ENCODE measurements at regions not wholly inside any gene's neighbourhood (a gene's known extent, or its start where the extent isn't known, plus 50 kb on each side); places are given as distances from the start of the nearest gene placed in this dataset.

GRCh38 chr9:87141124-87141523 is 193.8 kb upstream of the GAS1 start:
- no peak for TF ChIP-seq CTCF (IDR thresholded peaks at IDR 0.05)
- no peak for TF ChIP-seq POLR2A (IDR thresholded peaks at IDR 0.05)
- intact Hi-C loops (cut with DNase I): loop anchor here in 2 of 10 donors (10.0 kb wide), 1 partner anchor 196 kb away; the partner anchor contains the start of gene GAS1 (in 2 of the 2)
- no peaks in the 10 kb centered on the region for H3K36me3 ChIP-seq
- no peak for DNase-seq
- no peak overlapping the region for H3K4me3 ChIP-seq
- H3K27ac ChIP-seq: no peak overlapping the region
- no peaks in the 10 kb centered on the region for H3K9me3 ChIP-seq
- peaks cover 0 to 4% (median 0%) of the 10 kb centered on the region in 12 donors for H3K4me1 ChIP-seq
- 81 to 86% (median 85%) methylated on average over 8 of the region's 8 CpGs for WGBS, 4 donors
- ATAC-seq: no peak
- H3K27me3 ChIP-seq: peaks cover 0 to 4% (median 0%) of the 10 kb centered on the region in 9 donors

GRCh38 chr9:87146933-87147332 is 199.6 kb upstream of the GAS1 start:
- intact Hi-C loops (cut with DNase I): loop anchor here in 5 of 10 donors (5.0 to 10.0 kb wide), 2 partner anchors 200 to 202 kb away; partner anchors contain the start of gene GAS1 (in 5 of the 5)
- ATAC-seq: no peak
- no peak overlapping the region for H3K27ac ChIP-seq
- peaks cover 0 to 11% (median 0%) of the 10 kb centered on the region in 12 donors for H3K9me3 ChIP-seq
- H3K27me3 ChIP-seq: peaks cover 0 to 14% (median 0%) of the 10 kb centered on the region in 9 donors
- no peak for DNase-seq
- peaks cover 0 to 21% (median 11%) of the 10 kb centered on the region in 12 donors for H3K4me1 ChIP-seq
- TF ChIP-seq POLR2A (IDR thresholded peaks at IDR 0.05) (no peak), CTCF (IDR thresholded peaks at IDR 0.05) (no peak)
- no peaks in the 10 kb centered on the region for H3K36me3 ChIP-seq
- H3K4me3 ChIP-seq: no peak overlapping the region
- 81 to 92% (median 90%) methylated on average over 7 of the region's 7 CpGs for WGBS, 4 donors

DNA sequence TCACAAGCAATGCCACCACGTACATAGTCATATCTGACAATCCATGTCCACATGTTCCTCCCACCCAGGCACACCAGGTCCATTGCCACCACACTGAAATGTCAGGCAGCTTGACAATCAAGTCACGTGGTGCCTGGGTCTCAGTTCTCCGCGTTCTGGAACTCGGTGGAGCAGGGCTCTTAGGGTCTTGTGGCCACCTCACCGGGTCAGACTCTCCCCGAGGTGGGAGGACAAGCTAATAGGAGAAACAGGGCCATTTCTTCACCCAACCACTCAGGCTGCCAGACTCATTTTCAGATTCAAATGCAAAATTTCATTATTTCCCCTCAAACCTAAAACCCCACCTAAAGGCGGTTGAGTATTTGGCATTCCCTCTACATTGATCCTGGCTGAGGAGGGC is 200.5 kb upstream of the GAS1 start:
- peak in 1 of 4 donors; percentile 3 for ATAC-seq
- intact Hi-C loops (cut with DNase I): loop anchor here in 6 of 10 donors (2.0 to 10.0 kb wide), 3 partner anchors 201 to 203 kb away; partner anchors contain the start of gene GAS1 (in 6 of the 6)
- Histone ChIP-seq H3K27me3 (peaks cover 0 to 14% (median 0%) of the 10 kb centered on the region in 9 donors), H3K27ac (peak overlapping the region; percentile 66 to 92 (median 84)), H3K36me3 (no peaks in the 10 kb centered on the region), H3K9me3 (peaks cover 0 to 11% (median 0%) of the 10 kb centered on the region in 12 donors), H3K4me3 (peak overlapping the region in 10 of 12 donors; percentile 13 to 53 (median 48)), H3K4me1 (peaks cover 0 to 21% (median 11%) of the 10 kb centered on the region in 12 donors)
- 78 to 90% (median 86%) methylated on average over 8 of the region's 8 CpGs for WGBS, 4 donors
- peak in 1 of 5 donors; percentile 12 for DNase-seq
- no peak for TF ChIP-seq POLR2A (IDR thresholded peaks at IDR 0.05)
- no peak for TF ChIP-seq CTCF (IDR thresholded peaks at IDR 0.05)

DNA sequence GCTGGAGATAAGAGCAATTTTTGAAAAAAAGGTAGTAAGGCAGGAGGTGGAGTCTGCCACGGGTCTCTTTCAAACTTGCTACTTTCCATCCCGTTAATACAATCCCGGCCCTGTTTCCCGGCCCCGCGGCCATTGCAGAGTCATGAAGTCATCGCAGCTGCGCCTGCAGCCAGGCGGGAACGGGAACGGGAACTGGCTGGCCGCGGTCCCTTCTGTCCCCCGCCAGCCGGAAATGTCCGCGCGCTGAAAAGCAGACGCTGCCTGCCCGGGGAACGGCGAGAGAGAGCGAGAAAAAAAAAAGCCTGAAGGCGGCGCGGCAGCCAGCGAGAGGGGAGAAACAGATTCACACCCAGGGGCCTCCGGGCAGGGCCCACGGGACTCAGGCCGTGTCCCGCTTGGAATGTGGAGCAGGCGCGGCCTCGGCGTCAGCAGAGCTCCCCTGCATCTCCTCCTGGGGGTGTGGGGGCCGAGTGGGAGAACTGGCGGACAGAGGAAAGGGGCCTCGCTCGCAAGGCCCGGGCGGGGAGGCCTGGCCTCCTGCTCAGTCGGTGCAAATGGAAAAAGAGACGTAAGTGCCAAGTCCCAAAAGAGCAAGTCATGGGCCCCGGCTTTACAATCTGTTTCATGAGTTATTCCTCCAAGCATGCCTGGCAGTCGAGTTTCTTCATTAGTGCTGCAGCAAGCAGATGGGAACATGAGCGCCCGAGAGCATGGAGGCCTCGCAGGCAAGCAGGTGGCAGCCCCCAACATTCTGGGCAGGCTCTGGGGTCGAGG is 201.2 kb upstream of the GAS1 start:
- TF ChIP-seq POLR2A (IDR thresholded peaks at IDR 0.05): no peak
- TF ChIP-seq CTCF (IDR thresholded peaks at IDR 0.05): peak in 7 of 12 donors; percentile 6 to 49 (median 29)
- peak overlapping the region; percentile 66 to 92 (median 84) for H3K27ac ChIP-seq
- peaks cover 0 to 11% (median 0%) of the 10 kb centered on the region in 12 donors for H3K9me3 ChIP-seq
- peak overlapping the region in 11 of 12 donors; percentile 13 to 53 (median 47) for H3K4me3 ChIP-seq
- peak; percentile 89 to 92 (median 89) for DNase-seq
- intact Hi-C loops (cut with DNase I): loop anchor here in 6 of 10 donors (2.0 to 10.0 kb wide), 3 partner anchors 201 to 204 kb away; partner anchors contain the start of gene GAS1 (in 6 of the 6)
- WGBS, 4 donors: 9 to 12% (median 10%) methylated on average over 40 to 49 of the region's 49 CpGs
- no peaks in the 10 kb centered on the region for H3K36me3 ChIP-seq
- peak; percentile 86 to 97 (median 96) for ATAC-seq
- H3K27me3 ChIP-seq: peaks cover 0 to 14% (median 0%) of the 10 kb centered on the region in 9 donors
- peaks cover 0 to 21% (median 11%) of the 10 kb centered on the region in 12 donors for H3K4me1 ChIP-seq

All from heart left ventricle (tissue), 16 donors.